ENCODE measurements at regions not wholly inside any gene's neighbourhood (a gene's known extent, or its start where the extent isn't known, plus 50 kb on each side); places are given as distances from the start of the nearest gene placed in this dataset.

GRCh38 chr13:94811753-94812152 lies 99.4 kb upstream of the SOX21 start:
- TF ChIP-seq CTCF (IDR thresholded peaks at IDR 0.05 in 8 of 11, conservative IDR thresholded peaks at IDR 0.05 in 3 of 11), result no peak
- no peak for TF ChIP-seq POLR2AphosphoS5 (IDR thresholded peaks at IDR 0.05)
- TF ChIP-seq POLR2A (IDR thresholded peaks at IDR 0.05), result no peak

Measured in spleen (tissue), 7 donors.